Activated CD4-positive, alpha-beta T cell treated with anti-CD3 and anti-CD28 coated beads, Interleukin-2, amount 10 ng/mL, durations not matched to agents 24 days and 14 days (primary cell): ENCODE measurements at regions not wholly inside any gene's neighbourhood (a gene's known extent, or its start where the extent isn't known, plus 50 kb on each side); places are given as distances from the start of the nearest gene placed in this dataset.

ENCODE experiments used
- DNase-seq: peaks from one replicate; pipeline ENCODE4 v3.0.0; 2022
- H3K27ac Mint-ChIP-seq: one replicate; pipeline ENCODE4 v1.8.0; 2022; ENCODE audit warnings: mild to moderate bottlenecking, mixed read lengths
- H3K27me3 Mint-ChIP-seq: one replicate; pipeline ENCODE4 v1.8.0; 2022; ENCODE audit warnings: mixed read lengths
- H3K36me3 Mint-ChIP-seq: one replicate; pipeline ENCODE4 v1.8.0; 2022; ENCODE audit warnings: low read depth, mild to moderate bottlenecking, mixed read lengths
- H3K4me1 Mint-ChIP-seq: one replicate; pipeline ENCODE4 v1.8.0; 2021; ENCODE audit warnings: mixed read lengths
- H3K4me3 Mint-ChIP-seq: one replicate; pipeline ENCODE4 v1.8.0; 2022; ENCODE audit warnings: mild to moderate bottlenecking, moderate library complexity, mixed read lengths
- H3K9me3 Mint-ChIP-seq: one replicate; pipeline ENCODE4 v1.8.0; 2021; ENCODE audit warnings: mixed read lengths
- intact Hi-C: fragments of 100-400 bp; cut with micrococcal nuclease; formaldehyde crosslinking; loops from one replicate; pipeline ENCODE4 v1.15.1; 2023

DNA sequence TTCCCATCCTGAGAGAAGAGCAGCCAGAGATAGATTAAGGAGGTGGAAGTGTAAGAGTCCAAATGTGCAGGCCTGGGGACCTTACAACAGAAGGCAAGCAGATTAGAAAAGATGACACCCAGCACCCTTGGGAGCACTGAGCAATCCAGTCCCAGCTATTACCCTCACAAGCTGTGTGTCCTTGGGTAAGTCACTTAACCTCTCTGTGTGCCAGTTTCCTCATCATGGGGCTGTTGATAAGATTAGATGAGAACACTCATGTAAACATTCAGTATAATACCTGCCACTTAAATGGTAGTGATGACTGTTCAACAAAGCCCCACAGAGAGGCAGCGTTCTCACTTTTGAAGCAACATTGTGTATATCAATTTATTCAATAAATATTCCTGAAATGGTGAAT, 114.8 kb upstream of the CST7 start:
- Mint-ChIP-seq H3K4me3 (no peak overlapping the region), H3K4me1 (no peaks in the 10 kb centered on the region), H3K9me3 (no peaks in the 10 kb centered on the region), H3K27ac (no peak overlapping the region), H3K27me3 (peaks cover 2% of the 10 kb centered on the region), H3K36me3 (no peaks in the 10 kb centered on the region)
- intact Hi-C loops, result no loop called here
- DNase-seq, result no peak

DNA sequence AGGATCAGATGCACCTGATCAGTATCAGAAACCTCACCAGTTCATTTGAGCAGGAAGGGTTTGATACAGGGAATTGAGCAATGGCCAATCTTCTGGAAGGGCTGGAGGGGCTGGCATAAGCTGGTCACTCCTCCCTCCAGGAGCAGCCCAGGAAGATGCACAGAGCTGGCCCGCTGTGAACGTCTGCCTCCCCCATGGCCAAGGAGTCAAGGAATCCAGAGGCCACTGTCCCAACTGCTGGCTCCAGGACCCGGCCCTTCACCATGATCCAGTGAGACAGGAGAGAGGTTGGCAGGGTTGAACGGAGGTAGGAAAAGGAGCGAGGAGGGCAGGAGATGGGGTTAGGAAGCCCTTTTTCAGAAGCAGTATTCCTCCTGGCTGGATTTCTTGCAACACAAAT, 113.9 kb upstream of the CST7 start:
- no peaks in the 10 kb centered on the region for H3K4me1 Mint-ChIP-seq
- H3K27me3 Mint-ChIP-seq, result peaks cover 2% of the 10 kb centered on the region
- H3K36me3 Mint-ChIP-seq, result no peaks in the 10 kb centered on the region
- H3K9me3 Mint-ChIP-seq, result no peaks in the 10 kb centered on the region
- no peak for DNase-seq
- no peak overlapping the region for H3K27ac Mint-ChIP-seq
- no peak overlapping the region for H3K4me3 Mint-ChIP-seq
- intact Hi-C loops, result no loop called here

DNA sequence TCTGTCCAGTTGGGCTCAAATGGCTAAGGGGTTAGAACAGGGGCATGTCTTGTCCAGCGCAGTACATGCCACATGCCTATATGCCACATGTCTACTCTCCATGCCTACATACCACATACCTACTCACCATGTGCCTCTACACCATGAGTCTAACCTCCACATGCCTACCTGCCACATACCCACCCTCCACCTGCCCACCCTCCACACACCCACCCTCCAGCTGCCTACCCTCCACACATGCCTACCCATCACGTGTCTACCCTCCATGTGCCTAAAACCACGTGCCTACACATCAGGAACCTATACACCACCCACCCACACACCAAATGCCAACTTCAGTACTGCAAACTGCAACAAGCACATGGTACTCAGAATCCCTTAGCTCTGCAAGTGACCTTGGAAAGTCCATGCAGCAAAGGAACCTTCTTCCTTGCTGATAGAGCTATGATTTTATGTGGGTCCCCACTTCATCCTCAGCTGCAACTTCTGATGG, 113.0 kb upstream of the CST7 start:
- intact Hi-C loops, result no loop called here
- Mint-ChIP-seq H3K4me1 (no peaks in the 10 kb centered on the region), H3K27me3 (peaks cover 2% of the 10 kb centered on the region), H3K27ac (peak overlapping the region; percentile 77), H3K4me3 (no peak overlapping the region), H3K9me3 (no peaks in the 10 kb centered on the region), H3K36me3 (no peaks in the 10 kb centered on the region)
- DNase-seq, result no peak

DNA sequence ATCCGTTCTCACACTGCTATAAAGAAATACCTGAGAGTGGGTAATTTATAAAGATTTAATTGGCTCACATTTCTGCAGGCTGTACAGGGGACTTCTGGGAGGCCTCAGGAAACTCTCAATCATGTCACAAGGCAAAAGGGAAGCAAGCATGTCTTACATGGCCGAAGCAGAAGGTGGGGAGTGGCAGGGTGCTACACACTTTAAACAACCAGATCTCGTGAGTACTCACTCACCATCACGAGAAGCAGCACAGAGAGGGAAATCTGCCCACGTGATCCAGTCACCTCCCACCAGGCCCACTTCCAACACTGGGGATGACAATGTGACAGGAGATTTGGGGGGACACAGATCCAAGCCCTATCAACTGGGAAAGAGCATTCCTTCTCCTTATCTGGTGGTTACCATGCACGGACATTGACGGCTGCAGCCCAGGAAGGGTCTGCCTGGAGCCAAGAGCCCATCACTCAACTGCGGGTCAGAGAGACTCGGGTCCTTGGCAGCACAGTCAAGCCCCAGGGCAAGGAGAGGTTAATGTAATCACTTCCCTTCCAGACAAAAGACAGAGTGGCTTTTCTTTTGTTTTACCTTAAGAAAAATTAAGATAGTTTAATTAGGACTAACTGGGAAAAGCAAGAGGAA, 112.3 kb upstream of the CST7 start:
- Mint-ChIP-seq H3K9me3 (no peaks in the 10 kb centered on the region), H3K4me1 (no peaks in the 10 kb centered on the region), H3K36me3 (no peaks in the 10 kb centered on the region), H3K27ac (no peak overlapping the region), H3K4me3 (no peak overlapping the region), H3K27me3 (peaks cover 2% of the 10 kb centered on the region)
- intact Hi-C loops, result no loop called here
- DNase-seq, result no peak

DNA sequence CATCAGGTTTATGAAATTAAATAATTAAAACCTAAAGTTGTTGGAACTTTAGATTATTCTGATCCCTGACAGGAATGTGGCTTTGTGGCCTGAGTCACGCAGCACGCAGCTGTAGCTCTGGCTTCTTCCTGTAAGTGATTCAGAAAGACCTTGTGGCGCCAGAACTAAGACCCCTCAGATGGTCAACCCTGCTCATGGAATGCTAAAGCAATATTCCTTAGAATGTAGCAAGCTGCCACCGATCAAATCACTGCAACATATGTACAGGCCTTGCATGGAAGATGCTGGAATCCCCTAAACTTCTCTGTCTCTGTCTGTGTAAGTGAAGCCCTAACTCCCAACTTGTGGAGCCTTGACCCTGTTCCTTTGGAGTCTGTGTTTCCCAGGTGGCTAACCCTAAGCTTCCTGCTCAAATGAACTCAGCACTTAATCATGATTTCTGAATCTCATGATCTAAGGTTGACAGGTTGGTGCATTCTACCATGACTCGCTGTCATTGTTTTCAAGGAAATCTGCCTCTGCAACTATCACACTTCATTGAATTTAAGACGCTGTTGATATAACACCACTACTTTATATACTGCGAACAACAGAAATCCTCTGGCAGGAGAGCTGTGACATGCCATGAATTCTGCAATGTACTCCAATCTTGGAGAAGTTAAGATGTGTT, 111.2 kb upstream of the CST7 start:
- Mint-ChIP-seq H3K27me3 (peaks cover 12% of the 10 kb centered on the region), H3K4me3 (no peak overlapping the region), H3K4me1 (no peaks in the 10 kb centered on the region), H3K9me3 (no peaks in the 10 kb centered on the region), H3K36me3 (no peaks in the 10 kb centered on the region), H3K27ac (no peak overlapping the region)
- no peak for DNase-seq
- intact Hi-C loops, result no loop called here

DNA sequence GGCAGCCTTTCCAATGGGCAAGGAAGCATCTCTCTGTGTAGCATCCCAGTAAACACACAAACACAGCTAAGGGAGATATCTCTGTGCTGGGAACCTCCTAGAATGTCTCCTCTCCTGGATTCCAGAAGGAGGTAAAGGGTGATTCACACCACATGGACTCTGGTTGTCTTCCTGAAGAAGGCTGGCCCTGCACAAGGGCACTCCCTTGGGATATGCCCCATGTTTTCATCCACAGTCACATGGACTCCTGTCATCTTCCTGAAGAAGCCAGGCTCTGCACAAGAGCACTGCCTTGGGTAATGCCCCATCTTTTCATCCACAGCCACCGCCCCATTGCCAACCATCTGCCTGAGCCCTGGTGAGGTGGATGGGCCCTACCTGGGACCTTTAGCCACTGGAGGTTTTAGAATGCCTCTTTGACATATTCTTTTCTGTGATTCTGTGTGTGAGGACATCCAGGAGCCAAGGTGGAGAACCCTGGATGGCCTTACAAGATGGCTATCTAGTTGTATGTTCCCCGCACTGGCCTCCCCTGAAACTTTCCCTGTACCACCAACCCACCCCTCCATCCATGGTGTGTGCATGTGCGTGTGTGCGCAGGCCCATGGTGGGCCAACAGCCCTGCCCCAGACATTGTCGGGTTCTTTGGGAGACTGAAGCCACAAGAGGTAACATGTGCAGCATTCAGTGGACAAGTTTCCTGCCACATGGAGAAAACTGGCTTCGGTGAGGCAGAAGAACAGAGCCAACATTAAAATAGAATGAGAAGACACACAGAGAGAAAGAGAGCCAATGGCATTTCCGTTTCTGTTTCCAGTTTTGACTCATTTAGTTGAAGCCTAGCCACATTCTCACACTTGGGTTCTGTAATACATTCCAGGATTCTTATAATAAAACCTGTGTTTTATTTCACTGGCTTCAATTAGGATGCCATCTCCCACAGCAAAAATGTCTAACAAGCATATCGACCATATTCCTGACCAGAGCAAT, 110.2 kb upstream of the CST7 start:
- H3K27ac Mint-ChIP-seq, result no peak overlapping the region
- H3K27me3 Mint-ChIP-seq, result peaks cover 17% of the 10 kb centered on the region
- H3K4me1 Mint-ChIP-seq, result no peaks in the 10 kb centered on the region
- intact Hi-C loops, result no loop called here
- H3K36me3 Mint-ChIP-seq, result no peaks in the 10 kb centered on the region
- no peaks in the 10 kb centered on the region for H3K9me3 Mint-ChIP-seq
- no peak for DNase-seq
- no peak overlapping the region for H3K4me3 Mint-ChIP-seq

DNA sequence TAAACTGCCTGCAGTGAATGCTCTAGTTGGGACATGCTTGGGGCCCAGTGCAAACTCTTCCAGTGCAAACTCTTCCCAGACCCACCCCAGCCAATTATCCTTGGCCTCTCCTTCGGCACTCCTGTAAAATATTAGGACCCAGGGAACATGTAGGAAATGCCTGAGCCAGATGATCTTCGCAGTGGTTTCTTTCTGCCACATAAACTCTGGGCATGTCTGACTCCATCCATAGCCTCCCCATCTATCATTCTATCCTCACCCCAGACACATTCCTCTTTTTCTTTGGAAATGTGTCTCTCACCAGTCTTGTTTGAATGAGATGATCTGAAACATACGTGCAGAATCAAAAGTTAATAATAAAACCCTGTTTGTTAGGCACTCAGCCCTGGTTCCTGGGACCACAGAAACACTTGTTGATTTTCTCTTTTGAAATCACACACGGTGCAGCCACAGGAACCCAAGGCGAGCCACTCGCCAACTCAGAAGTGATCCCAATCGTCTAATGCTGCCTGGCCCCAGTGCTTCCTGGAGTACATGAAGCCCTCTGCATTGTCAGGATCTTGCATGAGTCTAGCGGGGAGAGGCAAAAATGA, 108.9 kb upstream of the CST7 start:
- Mint-ChIP-seq H3K36me3 (no peaks in the 10 kb centered on the region), H3K27ac (no peak overlapping the region), H3K27me3 (peaks cover 17% of the 10 kb centered on the region), H3K4me3 (no peak overlapping the region), H3K4me1 (no peaks in the 10 kb centered on the region), H3K9me3 (no peaks in the 10 kb centered on the region)
- DNase-seq, result no peak
- intact Hi-C loops, result no loop called here

DNA sequence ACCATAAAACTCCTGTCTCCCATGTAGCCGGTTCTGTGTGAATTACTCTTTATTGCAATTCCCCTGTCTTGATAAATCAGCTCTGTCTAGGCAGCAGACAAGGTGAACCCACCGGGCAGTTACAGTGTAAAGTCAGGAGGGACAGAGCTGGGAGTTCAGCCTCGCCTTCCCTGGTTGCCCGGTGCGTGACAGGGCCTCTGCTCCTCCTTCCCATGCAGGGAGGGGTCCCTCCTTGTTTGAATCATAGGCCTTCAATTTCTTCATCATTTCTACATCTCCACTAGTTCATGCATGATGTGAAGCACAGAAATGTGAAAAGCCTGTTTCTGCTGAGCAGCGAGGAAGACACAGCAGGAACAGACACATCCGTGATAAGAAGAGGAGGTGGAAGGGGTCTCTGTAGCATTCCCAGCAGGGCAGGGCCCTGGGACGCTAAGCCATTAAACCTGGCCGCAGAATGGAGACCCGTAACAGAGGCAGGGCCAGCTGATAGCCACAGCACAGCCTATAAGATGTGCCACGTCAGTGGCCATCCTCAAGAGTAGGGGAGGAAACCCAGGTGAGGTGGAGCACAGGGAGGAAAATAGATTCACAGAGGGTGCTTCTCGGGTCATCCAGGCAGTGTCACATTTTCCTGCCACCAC, 106.7 kb upstream of the CST7 start:
- Mint-ChIP-seq H3K4me1 (no peaks in the 10 kb centered on the region), H3K36me3 (no peaks in the 10 kb centered on the region), H3K27ac (no peak overlapping the region), H3K4me3 (no peak overlapping the region), H3K9me3 (peaks cover 11% of the 10 kb centered on the region), H3K27me3 (peaks cover 27% of the 10 kb centered on the region)
- intact Hi-C loops, result no loop called here
- DNase-seq, result no peak

DNA sequence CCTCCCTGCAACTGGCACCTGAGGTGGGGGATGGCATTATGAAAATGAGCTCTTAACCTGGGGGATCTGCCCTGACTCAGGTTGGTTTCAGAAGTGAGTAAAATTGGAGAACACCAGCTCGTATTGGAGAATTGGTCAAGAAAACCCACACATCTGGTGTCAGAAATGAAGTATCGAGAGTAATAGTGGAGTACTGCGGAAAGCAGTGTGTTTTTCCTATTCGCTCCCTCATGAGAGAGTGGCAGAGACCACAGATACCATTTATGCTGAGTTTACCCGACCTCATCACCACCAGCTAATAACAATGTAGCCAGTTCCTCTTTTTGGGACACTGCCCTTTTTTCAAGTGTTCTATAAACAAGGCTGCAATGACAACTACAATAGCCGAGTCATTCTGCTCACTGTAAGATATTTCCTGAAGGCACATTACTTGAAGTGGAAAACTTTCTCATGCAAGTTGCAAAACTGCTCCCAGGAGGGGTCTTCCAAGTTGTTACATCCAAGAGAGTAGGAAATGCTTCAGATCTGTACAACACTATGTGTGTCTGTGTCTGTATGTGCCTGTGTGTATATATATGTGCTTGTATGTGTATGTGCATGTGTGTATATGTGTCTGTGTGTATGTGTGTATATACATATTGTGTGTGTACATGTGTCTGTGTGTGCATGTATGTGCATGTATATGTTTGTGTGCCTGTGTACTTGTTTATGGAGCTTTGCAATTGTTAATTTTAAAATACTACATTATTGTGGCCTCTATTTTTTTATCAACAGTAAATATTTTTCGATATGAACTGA, 106.0 kb upstream of the CST7 start:
- H3K36me3 Mint-ChIP-seq, result no peaks in the 10 kb centered on the region
- intact Hi-C loops, result no loop called here
- H3K27ac Mint-ChIP-seq, result no peak overlapping the region
- H3K4me3 Mint-ChIP-seq, result no peak overlapping the region
- peaks cover 14% of the 10 kb centered on the region for H3K9me3 Mint-ChIP-seq
- peaks cover 28% of the 10 kb centered on the region for H3K27me3 Mint-ChIP-seq
- no peaks in the 10 kb centered on the region for H3K4me1 Mint-ChIP-seq
- no peak for DNase-seq

DNA sequence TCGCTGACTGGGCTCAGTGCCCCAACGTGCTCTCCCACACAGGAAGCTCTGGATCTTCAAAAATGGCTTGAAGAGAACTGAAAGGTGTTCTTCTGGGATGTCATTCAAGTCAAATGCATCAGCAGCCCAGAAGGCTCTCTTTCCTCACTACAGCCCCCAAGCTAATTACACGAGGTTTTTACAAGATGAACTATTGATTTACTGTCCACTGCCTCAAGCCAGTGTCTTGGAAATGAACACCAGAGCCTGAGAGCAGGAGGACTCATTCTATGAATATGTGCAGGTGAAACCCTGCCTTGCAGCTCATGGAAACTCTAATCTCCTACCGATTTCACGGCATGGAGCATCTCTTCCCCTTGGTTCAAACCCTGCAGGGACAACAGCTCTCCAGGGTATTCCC, 98.9 kb upstream of the CST7 start:
- no peak overlapping the region for H3K27ac Mint-ChIP-seq
- H3K36me3 Mint-ChIP-seq, result no peaks in the 10 kb centered on the region
- no peaks in the 10 kb centered on the region for H3K4me1 Mint-ChIP-seq
- no peak for DNase-seq
- H3K27me3 Mint-ChIP-seq, result peaks cover 24% of the 10 kb centered on the region
- peaks cover 18% of the 10 kb centered on the region for H3K9me3 Mint-ChIP-seq
- H3K4me3 Mint-ChIP-seq, result no peak overlapping the region
- intact Hi-C loops, result no loop called here

DNA sequence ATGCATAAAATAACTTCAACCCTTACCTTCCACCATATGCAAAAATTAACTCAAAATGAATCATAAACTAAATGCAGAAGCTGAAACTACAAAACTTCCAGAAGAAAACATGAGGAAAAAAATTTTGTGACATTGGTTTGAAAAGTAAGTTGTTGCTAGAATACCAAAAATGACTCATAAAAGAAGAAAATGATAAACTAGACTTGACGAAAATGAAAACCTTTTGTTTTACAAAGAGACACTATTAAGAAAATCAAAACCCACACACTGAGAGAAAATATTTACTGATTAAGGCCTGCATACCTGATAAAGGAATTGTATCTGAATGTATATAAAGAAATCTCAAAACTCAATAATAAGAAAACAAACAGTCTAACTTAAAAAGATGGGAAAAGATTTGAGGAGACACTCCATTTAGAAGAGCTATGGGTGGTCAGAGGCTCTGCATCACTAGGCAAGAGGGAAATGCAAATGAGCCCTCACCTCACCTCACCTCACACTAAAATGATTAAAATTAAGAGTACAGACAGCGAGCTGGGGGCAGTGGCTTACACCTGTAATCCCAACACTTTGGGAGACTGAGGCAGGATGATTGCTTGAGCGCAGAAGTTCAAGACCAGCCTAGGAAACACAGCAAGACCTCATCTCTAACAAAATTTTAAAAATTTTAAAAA, 97.6 kb upstream of the CST7 start:
- H3K9me3 Mint-ChIP-seq, result peaks cover 15% of the 10 kb centered on the region
- H3K36me3 Mint-ChIP-seq, result no peaks in the 10 kb centered on the region
- no peak overlapping the region for H3K4me3 Mint-ChIP-seq
- H3K27ac Mint-ChIP-seq, result no peak overlapping the region
- peaks cover 17% of the 10 kb centered on the region for H3K27me3 Mint-ChIP-seq
- DNase-seq, result no peak
- H3K4me1 Mint-ChIP-seq, result no peaks in the 10 kb centered on the region
- intact Hi-C loops, result no loop called here

DNA sequence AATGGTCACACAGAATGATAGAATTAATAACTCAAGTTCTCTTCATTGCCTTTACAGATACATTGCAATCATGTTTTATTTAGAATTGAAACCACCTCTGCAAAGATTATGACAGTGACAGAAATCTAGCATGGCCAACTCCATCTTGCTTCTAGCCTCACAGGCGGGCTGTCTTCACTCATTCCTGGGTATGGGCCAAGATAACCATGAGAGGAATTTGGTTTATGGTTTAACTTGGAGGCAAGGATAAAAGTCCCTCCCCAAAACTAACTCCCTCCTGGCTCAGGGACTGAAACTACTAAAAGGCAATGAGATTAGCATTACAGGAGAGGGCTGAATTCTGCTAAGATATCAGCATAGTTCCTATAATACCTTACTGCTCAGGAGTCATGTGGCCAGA, 95.2 kb upstream of the CST7 start:
- Mint-ChIP-seq H3K4me3 (no peak overlapping the region), H3K36me3 (no peaks in the 10 kb centered on the region), H3K4me1 (peaks cover 9% of the 10 kb centered on the region)

More for the DNA sequence above, 95.2 kb upstream of the CST7 start:
- DNase-seq, result no peak
- H3K9me3 Mint-ChIP-seq, result peaks cover 12% of the 10 kb centered on the region
- no peak overlapping the region for H3K27ac Mint-ChIP-seq
- intact Hi-C loops, result no loop called here
- H3K27me3 Mint-ChIP-seq, result peaks cover 8% of the 10 kb centered on the region
